Neural cell (in vitro differentiated cells): ENCODE measurements at regions not wholly inside any gene's neighbourhood (a gene's known extent, or its start where the extent isn't known, plus 50 kb on each side); places are given as distances from the start of the nearest gene placed in this dataset.

ENCODE experiments used
- H2AFZ ChIP-seq: fragments of 200-600, 300-800 bp; sonication (generic), shearing (Covaris generic); 2 replicates; pipeline ENCODE4 v1.6.0; 2014; ENCODE audit warnings: low read depth, mild to moderate bottlenecking, antibody characterized with exemption, low read length, moderate library complexity
- H3F3A ChIP-seq: fragments of 200-600 bp; shearing (Covaris generic); 2 replicates; pipeline ENCODE4 v1.6.1; 2016; ENCODE audit warnings: mild to moderate bottlenecking, moderate library complexity, mixed read lengths, antibody characterized with exemption, low read length; ENCODE audit not compliant: insufficient read depth, poor library complexity, severe bottlenecking
- H3K27ac ChIP-seq: fragments of 200-600, 300-800 bp; sonication (generic), shearing (Covaris generic); 2 replicates; pipeline ENCODE4 v1.5.1; 2014; ENCODE audit warnings: mild to moderate bottlenecking, low read length, moderate library complexity
- H3K27me3 ChIP-seq: fragments of 300-800, 200-600 bp; sonication (generic), shearing (Covaris generic); 2 replicates; pipeline ENCODE4 v1.6.0; 2014; ENCODE audit warnings: mild to moderate bottlenecking, low read depth, low read length, moderate library complexity; ENCODE audit not compliant: insufficient read depth
- H3K36me3 ChIP-seq: fragments of 300-800, 200-600 bp; sonication (generic), shearing (Covaris generic); 2 replicates; pipeline ENCODE4 v1.5.1; 2014; ENCODE audit warnings: mild to moderate bottlenecking, antibody characterized with exemption, low read length, moderate library complexity; ENCODE audit not compliant: insufficient read depth
- H3K4me2 ChIP-seq: fragments of 300-800, 200-600 bp; sonication (generic), shearing (Covaris generic); 2 replicates; pipeline ENCODE4 v1.6.0; 2014; ENCODE audit warnings: mild to moderate bottlenecking, low read length
- H3K4me3 ChIP-seq: fragments of 300-800, 200-600 bp; sonication (generic), shearing (Covaris generic); 2 replicates; pipeline ENCODE4 v1.5.1; 2014; ENCODE audit warnings: mild to moderate bottlenecking, low read length, moderate library complexity
- H3K79me2 ChIP-seq: fragments of 200-600 bp; shearing (Covaris generic); replicated peaks from 2 replicates; pipeline ENCODE4 v1.6.0; 2014; ENCODE audit warnings: mild to moderate bottlenecking, low read length, moderate library complexity; ENCODE audit not compliant: insufficient read depth
- H3K9ac ChIP-seq: fragments of 300-800, 200-600 bp; sonication (generic), shearing (Covaris generic); 2 replicates; pipeline ENCODE4 v1.6.1; 2016; ENCODE audit warnings: mild to moderate bottlenecking, low read length, mixed read lengths
- H3K9me2 ChIP-seq: fragments of 200-600 bp; shearing (Covaris generic); 2 replicates; pipeline ENCODE4 v1.6.1; 2016; ENCODE audit warnings: mild to moderate bottlenecking, low read length, mixed read lengths; ENCODE audit not compliant: insufficient read depth
- H3K9me3 ChIP-seq: fragments of 200-600, 300-800 bp; sonication (generic), shearing (Covaris generic); 2 replicates; pipeline ENCODE4 v1.6.1; 2016; ENCODE audit warnings: mild to moderate bottlenecking, mixed run types, low read length, moderate library complexity, mixed read lengths
- H4K20me1 ChIP-seq: fragments of 200-600 bp; shearing (Covaris generic); 2 replicates; pipeline ENCODE4 v1.6.1; 2016; ENCODE audit warnings: mild to moderate bottlenecking, mixed run types; ENCODE audit not compliant: insufficient read depth
- EP300 ChIP-seq: fragments of 450-650 bp; conservative IDR thresholded peaks from 2 replicates; pipeline ENCODE4 v1.6.1; 2014; ENCODE audit warnings: antibody characterized with exemption, mild to moderate bottlenecking, moderate library complexity; ENCODE audit not compliant: poor library complexity, severe bottlenecking
- EZH2 ChIP-seq: fragments of 200-600, 300-800 bp; shearing (Covaris generic), sonication (generic); IDR thresholded peaks from 2 replicates; pipeline ENCODE4 v1.6.1; 2014; ENCODE audit warnings: antibody characterized with exemption, low read length, borderline replicate concordance, mild to moderate bottlenecking; ENCODE audit not compliant: insufficient read depth, poor library complexity, severe bottlenecking
- MXI1 ChIP-seq: fragments of 450-650 bp; conservative IDR thresholded peaks from 2 replicates; pipeline ENCODE4 v1.6.1; 2014; ENCODE audit warnings: antibody characterized with exemption, mild to moderate bottlenecking; ENCODE audit not compliant: poor library complexity, severe bottlenecking
- POLR2AphosphoS5 ChIP-seq: IDR thresholded peaks from 2 replicates; pipeline ENCODE4 v1.6.1; 2012
- RAD21 ChIP-seq: fragments of 450-650 bp; conservative IDR thresholded peaks from 2 replicates; pipeline ENCODE4 v1.6.1; 2014; ENCODE audit warnings: antibody characterized with exemption, mild to moderate bottlenecking, moderate library complexity
- SMC3 ChIP-seq: fragments of 450-650 bp; conservative IDR thresholded peaks from 2 replicates; pipeline ENCODE4 v1.6.1; 2014; ENCODE audit warnings: antibody characterized with exemption, mild to moderate bottlenecking, moderate library complexity; ENCODE audit not compliant: poor library complexity
- TAF1 ChIP-seq: IDR thresholded peaks from 2 replicates; pipeline ENCODE4 v1.6.1; 2012; ENCODE audit warnings: low read depth
- TF ChIP-seq, protein P1 (sequence below): IDR thresholded peaks from 2 replicates; pipeline ENCODE4 v1.6.1; 2012; ENCODE audit warnings: borderline replicate concordance
- TF ChIP-seq, protein P2 (sequence below): fragments of 450-650 bp; IDR thresholded peaks from 2 replicates; pipeline ENCODE4 v1.5.1; 2014; ENCODE audit warnings: antibody characterized with exemption, mild to moderate bottlenecking, moderate library complexity; ENCODE audit not compliant: poor library complexity, severe bottlenecking

- no peaks in the 10 kb centered on the region for H3K27me3 ChIP-seq
- no peak overlapping the region for H2AFZ ChIP-seq
- no peak overlapping the region for H3K9ac ChIP-seq
- H3K27ac ChIP-seq, result no peak overlapping the region
- H3K36me3 ChIP-seq, result no peaks in the 10 kb centered on the region
- H3F3A ChIP-seq, result no peaks in the 10 kb centered on the region
- no peak overlapping the region for H3K4me3 ChIP-seq
- TF ChIP-seq SMC3, result peak; percentile 44
- TF ChIP-seq, protein P1, sequence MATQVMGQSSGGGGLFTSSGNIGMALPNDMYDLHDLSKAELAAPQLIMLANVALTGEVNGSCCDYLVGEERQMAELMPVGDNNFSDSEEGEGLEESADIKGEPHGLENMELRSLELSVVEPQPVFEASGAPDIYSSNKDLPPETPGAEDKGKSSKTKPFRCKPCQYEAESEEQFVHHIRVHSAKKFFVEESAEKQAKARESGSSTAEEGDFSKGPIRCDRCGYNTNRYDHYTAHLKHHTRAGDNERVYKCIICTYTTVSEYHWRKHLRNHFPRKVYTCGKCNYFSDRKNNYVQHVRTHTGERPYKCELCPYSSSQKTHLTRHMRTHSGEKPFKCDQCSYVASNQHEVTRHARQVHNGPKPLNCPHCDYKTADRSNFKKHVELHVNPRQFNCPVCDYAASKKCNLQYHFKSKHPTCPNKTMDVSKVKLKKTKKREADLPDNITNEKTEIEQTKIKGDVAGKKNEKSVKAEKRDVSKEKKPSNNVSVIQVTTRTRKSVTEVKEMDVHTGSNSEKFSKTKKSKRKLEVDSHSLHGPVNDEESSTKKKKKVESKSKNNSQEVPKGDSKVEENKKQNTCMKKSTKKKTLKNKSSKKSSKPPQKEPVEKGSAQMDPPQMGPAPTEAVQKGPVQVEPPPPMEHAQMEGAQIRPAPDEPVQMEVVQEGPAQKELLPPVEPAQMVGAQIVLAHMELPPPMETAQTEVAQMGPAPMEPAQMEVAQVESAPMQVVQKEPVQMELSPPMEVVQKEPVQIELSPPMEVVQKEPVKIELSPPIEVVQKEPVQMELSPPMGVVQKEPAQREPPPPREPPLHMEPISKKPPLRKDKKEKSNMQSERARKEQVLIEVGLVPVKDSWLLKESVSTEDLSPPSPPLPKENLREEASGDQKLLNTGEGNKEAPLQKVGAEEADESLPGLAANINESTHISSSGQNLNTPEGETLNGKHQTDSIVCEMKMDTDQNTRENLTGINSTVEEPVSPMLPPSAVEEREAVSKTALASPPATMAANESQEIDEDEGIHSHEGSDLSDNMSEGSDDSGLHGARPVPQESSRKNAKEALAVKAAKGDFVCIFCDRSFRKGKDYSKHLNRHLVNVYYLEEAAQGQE, result no peak
- no peak for TF ChIP-seq TAF1
- TF ChIP-seq RAD21, result peak; percentile 60
- no peak for TF ChIP-seq POLR2AphosphoS5
- TF ChIP-seq, protein P2, sequence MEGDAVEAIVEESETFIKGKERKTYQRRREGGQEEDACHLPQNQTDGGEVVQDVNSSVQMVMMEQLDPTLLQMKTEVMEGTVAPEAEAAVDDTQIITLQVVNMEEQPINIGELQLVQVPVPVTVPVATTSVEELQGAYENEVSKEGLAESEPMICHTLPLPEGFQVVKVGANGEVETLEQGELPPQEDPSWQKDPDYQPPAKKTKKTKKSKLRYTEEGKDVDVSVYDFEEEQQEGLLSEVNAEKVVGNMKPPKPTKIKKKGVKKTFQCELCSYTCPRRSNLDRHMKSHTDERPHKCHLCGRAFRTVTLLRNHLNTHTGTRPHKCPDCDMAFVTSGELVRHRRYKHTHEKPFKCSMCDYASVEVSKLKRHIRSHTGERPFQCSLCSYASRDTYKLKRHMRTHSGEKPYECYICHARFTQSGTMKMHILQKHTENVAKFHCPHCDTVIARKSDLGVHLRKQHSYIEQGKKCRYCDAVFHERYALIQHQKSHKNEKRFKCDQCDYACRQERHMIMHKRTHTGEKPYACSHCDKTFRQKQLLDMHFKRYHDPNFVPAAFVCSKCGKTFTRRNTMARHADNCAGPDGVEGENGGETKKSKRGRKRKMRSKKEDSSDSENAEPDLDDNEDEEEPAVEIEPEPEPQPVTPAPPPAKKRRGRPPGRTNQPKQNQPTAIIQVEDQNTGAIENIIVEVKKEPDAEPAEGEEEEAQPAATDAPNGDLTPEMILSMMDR, result peak; percentile 51
- no peak for TF ChIP-seq EZH2
- no peak for TF ChIP-seq EP300
- TF ChIP-seq MXI1, result no peak
- no peak overlapping the region for H3K4me2 ChIP-seq
- no peaks in the 10 kb centered on the region for H4K20me1 ChIP-seq
- H3K9me3 ChIP-seq, result no peaks in the 10 kb centered on the region
- no peaks in the 10 kb centered on the region for H3K9me2 ChIP-seq
- H3K79me2 ChIP-seq, result no peaks in the 10 kb centered on the region
Measured at GRCh38 chr18:75478996-75479880, 51.7 kb upstream of the SMIM21 start.

GRCh38 chr18:75477900-75478299 is 50.4 kb upstream of the SMIM21 start:
- Histone ChIP-seq H2AFZ (no peak overlapping the region), H3K27me3 (no peaks in the 10 kb centered on the region), H4K20me1 (no peaks in the 10 kb centered on the region), H3K27ac (no peak overlapping the region), H3K9me2 (no peaks in the 10 kb centered on the region), H3K4me3 (no peak overlapping the region), H3K79me2 (no peaks in the 10 kb centered on the region), H3K4me2 (no peak overlapping the region), H3K9me3 (no peaks in the 10 kb centered on the region), H3K36me3 (no peaks in the 10 kb centered on the region), H3F3A (no peaks in the 10 kb centered on the region), H3K9ac (no peak overlapping the region)
- TF ChIP-seq SMC3 (no peak), EP300 (no peak), POLR2AphosphoS5 (no peak), RAD21 (no peak), TAF1 (no peak), MXI1 (no peak), EZH2 (no peak)
- TF ChIP-seq, protein P1, result no peak
- TF ChIP-seq, protein P2, result no peak
